Large intestine (tissue), 3 donors: ENCODE measurements at regions not wholly inside any gene's neighbourhood (a gene's known extent, or its start where the extent isn't known, plus 50 kb on each side); places are given as distances from the start of the nearest gene placed in this dataset.
A peak's percentile ranks its signal among the peaks of the same experiment; 100 is the strongest.

Experiments used
- DNase-seq, 2 donors: peaks; one replicate each; pipeline versions ENCODE4 v3.0.0 to v3.0.0-alpha.2; 2013
- H3K27ac ChIP-seq: one replicate; pipeline ENCODE4 v1.5.1; 2013; ENCODE audit warnings: low read length
- H3K27me3 ChIP-seq: 2 replicates; pipeline ENCODE4 v1.6.1; 2013; ENCODE audit warnings: low read length; ENCODE audit not compliant: control insufficient read depth, insufficient read depth
- H3K36me3 ChIP-seq: 2 replicates; pipeline ENCODE4 v1.6.1; 2013; ENCODE audit warnings: low read length; ENCODE audit not compliant: control insufficient read depth, insufficient read depth
- H3K4me1 ChIP-seq: one replicate; pipeline ENCODE4 v1.6.1; 2013; ENCODE audit warnings: low read length; ENCODE audit not compliant: control insufficient read depth, insufficient read depth
- H3K4me3 ChIP-seq: one replicate; pipeline ENCODE4 v1.5.1; 2013; ENCODE audit warnings: low read length
- H3K9me3 ChIP-seq: one replicate; pipeline ENCODE4 v1.6.1; 2013; ENCODE audit warnings: mild to moderate bottlenecking, low read depth, low read length, moderate library complexity; ENCODE audit not compliant: control insufficient read depth
- WGBS: methylation state at CpG from one replicate; pipeline ENCODE4 v1.1.5; 2013; ENCODE audit warnings: low lambda C conversion rate; ENCODE audit not compliant: insufficient coverage; 5-methylcytosine and 5-hydroxymethylcytosine counted together

DNA sequence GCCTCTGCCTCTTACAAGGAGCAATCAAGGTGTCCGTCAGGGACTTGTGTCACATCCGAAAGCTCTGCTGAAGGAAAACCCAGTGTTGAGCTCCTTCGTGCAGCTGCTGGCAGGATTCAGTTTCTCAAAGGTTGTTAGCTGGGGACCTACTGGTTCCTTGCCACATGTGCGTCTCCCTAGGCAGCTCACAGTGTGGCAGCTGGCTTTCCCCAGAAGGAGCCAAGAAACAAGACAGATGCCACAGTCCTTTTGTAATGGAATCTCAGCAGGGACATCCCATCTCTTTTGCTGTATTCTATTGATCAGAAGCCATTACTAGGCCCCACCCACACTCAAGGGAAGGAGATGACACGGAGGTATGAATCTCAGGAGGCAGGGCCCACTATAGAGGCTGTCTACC lies 488.8 kb downstream of the CD83 start:
- no CpG with 5 or more reads among the region's 5 CpGs for WGBS
- no peak overlapping the region for H3K4me3 ChIP-seq

DNA sequence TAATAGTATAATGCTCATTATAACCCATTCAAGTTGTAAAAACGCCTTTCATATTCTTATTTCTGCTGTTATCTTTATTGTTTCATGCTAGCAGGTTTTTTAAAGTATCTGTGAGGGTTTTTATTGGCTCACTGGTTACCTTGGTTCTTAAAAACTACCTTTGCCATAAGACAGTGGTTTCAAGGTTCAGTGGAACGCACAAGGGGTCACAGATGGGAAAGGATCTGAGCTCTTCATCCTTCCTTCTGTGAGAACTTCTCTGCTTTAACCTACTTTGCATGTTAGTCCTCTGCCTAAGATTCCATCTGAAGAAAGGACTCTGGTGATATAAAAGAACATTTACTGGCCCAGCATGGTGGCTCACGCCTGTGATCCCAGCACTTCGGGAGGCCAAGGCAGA lies 492.6 kb downstream of the CD83 start:
- 100% methylated on average over 1 of the region's 4 CpGs for WGBS
- Histone ChIP-seq H3K9me3 (no peaks in the 10 kb centered on the region), H3K27me3 (no peaks in the 10 kb centered on the region)

More for the DNA sequence above, 488.8 kb downstream of the CD83 start:
- H3K27ac ChIP-seq, result no peak overlapping the region
- no peaks in the 10 kb centered on the region for H3K4me1 ChIP-seq
- no peaks in the 10 kb centered on the region for H3K36me3 ChIP-seq
- DNase-seq, result no peak
- H3K9me3 ChIP-seq, result no peaks in the 10 kb centered on the region
- H3K27me3 ChIP-seq, result no peaks in the 10 kb centered on the region

DNA sequence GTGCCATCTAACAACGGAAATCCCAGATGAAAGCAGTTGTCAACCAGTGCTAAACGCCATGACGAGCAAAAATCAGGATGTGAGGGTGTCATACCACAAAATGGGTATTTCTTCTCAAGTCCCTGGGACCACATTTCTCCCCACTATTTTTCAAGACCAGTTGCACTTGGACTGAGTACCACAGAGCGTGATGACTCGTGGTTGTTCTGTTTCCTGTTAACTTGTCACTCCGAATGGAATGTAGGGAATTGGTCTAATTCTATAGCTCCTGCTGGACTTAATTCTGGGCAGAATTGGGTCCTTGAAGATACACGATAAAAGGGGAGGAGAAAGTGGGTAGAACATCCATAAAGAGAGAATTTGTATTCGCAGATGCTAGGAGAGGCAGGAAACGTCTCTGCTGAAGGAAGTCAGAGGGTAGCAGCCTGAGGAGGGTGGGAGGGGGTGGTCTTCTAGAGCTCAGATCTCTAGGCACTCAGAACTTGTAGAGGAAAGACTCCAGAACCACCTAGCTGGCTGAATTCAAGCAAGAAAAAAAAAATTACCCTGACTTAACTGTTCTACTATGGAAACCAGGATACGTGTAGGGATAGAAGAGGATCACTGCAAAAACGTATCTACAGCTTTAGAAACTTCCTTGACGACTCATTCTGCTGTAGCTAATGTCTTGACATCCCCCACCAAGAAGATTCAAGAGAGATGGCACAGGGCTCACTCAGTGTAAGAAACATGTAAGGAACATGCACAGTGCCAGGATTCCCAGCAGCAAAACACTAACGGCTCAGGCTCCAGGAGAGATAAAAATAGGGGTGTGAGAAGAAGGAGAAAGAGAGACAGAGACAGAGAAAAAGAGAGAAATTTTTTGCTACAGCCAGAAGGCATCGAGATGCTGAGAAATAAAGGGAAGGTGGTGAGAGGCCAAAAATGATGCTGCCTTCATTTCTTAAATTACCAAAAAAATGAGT lies 494.7 kb downstream of the CD83 start:
- Histone ChIP-seq H3K36me3 (no peaks in the 10 kb centered on the region), H3K4me3 (no peak overlapping the region), H3K27me3 (no peaks in the 10 kb centered on the region), H3K4me1 (peaks cover 4% of the 10 kb centered on the region), H3K27ac (no peak overlapping the region), H3K9me3 (no peaks in the 10 kb centered on the region)
- no peak for DNase-seq
- 80% methylated on average over 1 of the region's 14 CpGs for WGBS

More for the DNA sequence above, 492.6 kb downstream of the CD83 start:
- Histone ChIP-seq H3K36me3 (no peaks in the 10 kb centered on the region), H3K4me3 (no peak overlapping the region), H3K4me1 (peaks cover 4% of the 10 kb centered on the region), H3K27ac (no peak overlapping the region)
- DNase-seq, result no peak

DNA sequence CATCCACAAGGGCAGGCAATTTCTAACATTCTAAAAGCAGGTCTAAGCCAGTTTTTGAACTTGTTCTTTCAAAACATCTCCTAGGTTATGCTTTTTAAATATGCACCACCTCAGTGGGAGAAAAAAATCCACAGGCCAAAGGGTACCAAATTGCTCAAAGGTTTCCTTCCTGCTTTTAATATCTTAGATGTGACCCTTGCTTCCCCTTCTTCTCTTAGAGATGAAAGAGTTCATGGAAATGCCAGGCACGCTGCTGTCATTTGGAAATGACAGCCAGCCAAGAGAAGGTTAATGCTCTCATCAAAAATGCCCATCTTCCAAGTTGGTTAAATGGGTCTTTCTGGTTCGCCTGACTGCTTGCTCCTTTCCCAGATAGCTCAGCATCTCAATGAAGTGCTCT lies 497.1 kb downstream of the CD83 start:
- no peaks in the 10 kb centered on the region for H3K27me3 ChIP-seq
- DNase-seq, result peak in 1 of 2 donors; percentile 57
- H3K36me3 ChIP-seq, result no peaks in the 10 kb centered on the region
- H3K9me3 ChIP-seq, result no peaks in the 10 kb centered on the region
- H3K4me1 ChIP-seq, result peaks cover 4% of the 10 kb centered on the region
- no peak overlapping the region for H3K4me3 ChIP-seq
- no peak overlapping the region for H3K27ac ChIP-seq
- 80% methylated on average over 1 of the region's 2 CpGs for WGBS

DNA sequence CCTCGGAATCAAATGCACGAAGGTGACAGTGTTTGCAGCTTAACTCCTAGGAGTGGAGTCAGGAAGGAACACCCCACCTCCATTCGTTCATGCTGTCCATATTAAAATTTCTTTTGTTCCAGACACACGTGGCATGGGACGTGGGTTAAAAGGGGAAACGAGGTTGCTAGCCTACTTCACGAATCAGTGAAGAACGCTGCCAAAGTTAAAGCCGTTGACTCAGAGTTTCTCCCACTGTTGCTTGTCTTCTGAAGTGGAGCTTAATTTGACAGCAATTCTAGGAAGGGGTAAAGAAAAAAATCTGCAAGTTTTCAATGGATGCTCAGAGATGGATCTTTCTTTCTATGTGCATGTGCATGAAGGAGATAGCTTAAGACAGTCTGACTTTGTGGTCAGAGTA lies 499.1 kb downstream of the CD83 start:
- no peaks in the 10 kb centered on the region for H3K27me3 ChIP-seq
- H3K9me3 ChIP-seq, result no peaks in the 10 kb centered on the region
- no peak for DNase-seq
- no peak overlapping the region for H3K4me3 ChIP-seq
- H3K27ac ChIP-seq, result no peak overlapping the region
- H3K4me1 ChIP-seq, result peaks cover 12% of the 10 kb centered on the region
- H3K36me3 ChIP-seq, result no peaks in the 10 kb centered on the region
- 100% methylated on average over 1 of the region's 9 CpGs for WGBS

DNA sequence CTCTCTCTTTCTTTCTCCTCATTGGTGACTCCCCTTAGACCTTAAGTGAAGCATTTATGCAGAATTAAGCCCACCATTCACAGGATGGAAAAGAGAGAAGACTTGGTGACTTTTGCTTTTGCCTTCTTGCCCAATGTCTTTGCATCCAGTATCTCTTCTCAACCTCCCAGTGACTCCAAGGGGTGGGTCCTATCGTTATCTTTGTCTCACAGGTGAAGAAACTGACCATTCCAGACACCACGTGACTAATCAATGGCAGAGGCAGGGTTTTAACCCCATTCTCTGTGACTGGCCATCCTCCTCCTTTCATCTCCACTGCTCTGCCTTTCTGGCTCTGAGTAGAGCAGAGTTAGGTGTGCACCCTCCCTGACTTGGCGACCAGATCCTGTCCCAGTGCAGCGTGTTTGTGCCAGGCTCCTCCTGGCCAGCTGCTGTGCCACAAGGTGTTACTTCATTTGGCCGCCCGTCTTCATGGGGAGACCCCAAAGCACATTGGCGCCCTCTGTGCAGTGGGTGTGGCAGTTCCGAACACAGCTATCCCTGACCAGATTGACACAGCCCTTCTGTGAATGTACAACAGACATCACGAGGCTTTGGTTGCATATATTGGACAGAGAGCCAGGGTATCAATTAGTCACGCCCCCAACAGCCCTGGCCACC lies 501.3 kb downstream of the CD83 start:
- H3K4me1 ChIP-seq, result peaks cover 31% of the 10 kb centered on the region
- H3K27me3 ChIP-seq, result no peaks in the 10 kb centered on the region
- H3K9me3 ChIP-seq, result no peaks in the 10 kb centered on the region
- no CpG with 5 or more reads among the region's 10 CpGs for WGBS
- no peak overlapping the region for H3K27ac ChIP-seq
- H3K36me3 ChIP-seq, result no peaks in the 10 kb centered on the region
- H3K4me3 ChIP-seq, result no peak overlapping the region
- no peak for DNase-seq

DNA sequence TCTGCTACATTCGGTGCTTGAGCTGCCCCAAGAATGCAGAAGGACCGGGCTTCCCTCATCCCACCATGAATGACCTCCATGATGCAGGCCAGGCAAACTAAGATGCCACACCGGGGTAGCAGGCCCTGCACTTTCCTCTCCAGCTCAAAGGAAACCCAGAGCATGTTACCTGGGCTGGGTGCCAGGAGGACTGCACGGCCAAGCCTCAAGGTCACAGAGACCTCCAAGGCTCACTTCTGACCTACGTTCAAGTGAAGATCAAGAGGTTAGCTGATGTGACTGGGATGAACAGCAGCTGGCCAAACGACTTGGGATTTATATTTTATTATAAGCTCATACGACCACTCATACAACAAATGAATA lies 501.8 kb downstream of the CD83 start:
- Histone ChIP-seq H3K9me3 (no peaks in the 10 kb centered on the region), H3K36me3 (no peaks in the 10 kb centered on the region), H3K4me1 (peaks cover 33% of the 10 kb centered on the region), H3K27me3 (no peaks in the 10 kb centered on the region), H3K27ac (no peak overlapping the region), H3K4me3 (no peak overlapping the region)
- no peak for DNase-seq
- WGBS, result 88% methylated on average over 2 of the region's 7 CpGs

DNA sequence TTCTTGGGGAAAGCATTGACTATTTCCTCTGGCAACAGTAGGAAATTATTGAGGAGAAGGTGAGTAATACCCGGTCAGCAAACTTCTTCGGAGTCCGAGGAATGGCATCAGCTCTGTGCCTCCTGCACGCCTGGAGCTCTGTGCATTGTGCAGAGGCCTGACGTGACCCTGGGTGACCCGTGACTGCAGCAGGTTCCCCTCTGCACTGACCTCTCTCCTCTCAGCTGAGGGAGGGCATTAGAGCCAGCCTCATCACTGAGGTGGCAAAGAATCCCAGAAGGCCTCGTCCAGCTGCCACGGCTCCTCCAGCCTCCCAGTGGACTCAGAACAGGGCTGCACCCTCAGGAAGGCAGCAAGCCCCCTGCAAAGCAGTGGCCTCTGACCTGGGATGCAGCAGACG lies 502.9 kb downstream of the CD83 start:
- no peaks in the 10 kb centered on the region for H3K9me3 ChIP-seq
- no peaks in the 10 kb centered on the region for H3K36me3 ChIP-seq
- peaks cover 28% of the 10 kb centered on the region for H3K4me1 ChIP-seq
- no peak for DNase-seq
- H3K4me3 ChIP-seq, result no peak overlapping the region
- H3K27ac ChIP-seq, result no peak overlapping the region
- WGBS, result no CpG with 5 or more reads among the region's 9 CpGs
- no peaks in the 10 kb centered on the region for H3K27me3 ChIP-seq

DNA sequence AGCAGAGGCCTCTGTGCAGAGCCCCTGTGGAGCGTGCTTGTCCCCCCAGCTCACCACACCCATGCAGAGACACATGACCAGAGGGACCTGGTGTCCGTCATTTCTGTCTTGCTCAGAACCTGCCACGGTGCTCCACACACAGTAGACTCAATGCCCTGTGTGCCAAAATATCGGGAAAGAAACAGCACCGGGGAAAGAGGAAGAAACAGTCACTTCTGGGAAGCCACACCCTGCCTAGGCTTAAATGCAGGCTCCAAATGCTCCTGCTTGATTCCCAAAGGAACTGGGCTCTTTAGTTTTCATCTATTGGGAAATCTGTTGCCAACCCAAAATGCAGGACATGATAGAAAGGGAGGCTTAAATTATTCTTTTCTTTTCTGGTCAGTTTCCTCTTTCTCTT lies 503.9 kb downstream of the CD83 start:
- WGBS, result no CpG with 5 or more reads among the region's 5 CpGs
- H3K4me3 ChIP-seq, result no peak overlapping the region
- H3K27me3 ChIP-seq, result no peaks in the 10 kb centered on the region
- H3K4me1 ChIP-seq, result peaks cover 28% of the 10 kb centered on the region
- H3K27ac ChIP-seq, result no peak overlapping the region
- H3K36me3 ChIP-seq, result no peaks in the 10 kb centered on the region
- peak in 1 of 2 donors; percentile 27 for DNase-seq
- H3K9me3 ChIP-seq, result no peaks in the 10 kb centered on the region

DNA sequence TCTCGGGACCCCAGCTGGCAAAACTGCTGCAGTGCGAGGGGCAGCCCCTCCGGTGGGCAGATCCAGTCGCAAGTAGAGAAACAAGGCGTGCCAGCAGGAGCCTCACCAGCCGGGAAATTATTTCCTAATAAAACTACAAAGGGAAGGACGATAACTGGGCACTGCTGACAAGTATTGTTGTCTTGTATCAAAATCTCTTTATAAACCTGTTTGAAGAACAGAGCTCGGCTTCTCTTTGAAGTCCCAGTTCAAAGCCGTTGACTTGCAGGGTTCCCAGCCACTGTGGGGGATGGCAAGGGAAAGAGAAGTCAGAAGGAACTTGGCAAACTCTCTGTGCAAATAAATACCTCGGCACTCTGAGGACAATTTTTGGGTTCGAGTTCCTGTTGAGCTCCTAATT lies 504.5 kb downstream of the CD83 start:
- Histone ChIP-seq H3K27ac (no peak overlapping the region), H3K9me3 (no peaks in the 10 kb centered on the region), H3K36me3 (no peaks in the 10 kb centered on the region), H3K27me3 (no peaks in the 10 kb centered on the region), H3K4me1 (peaks cover 28% of the 10 kb centered on the region), H3K4me3 (no peak overlapping the region)
- no CpG with 5 or more reads among the region's 11 CpGs for WGBS
- peak; percentile 27 to 73 for DNase-seq
